ENCODE measurements at regions not wholly inside any gene's neighbourhood (a gene's known extent, or its start where the extent isn't known, plus 50 kb on each side); places are given as distances from the start of the nearest gene placed in this dataset.

GRCh38 chr19:30152510-30153291 lies 210.7 kb downstream of the URI1 start:
- TF ChIP-seq POLR2A (IDR thresholded peaks at IDR 0.05) (no peak), CTCF (IDR thresholded peaks at IDR 0.05) (no peak)

Data from body of pancreas (tissue), 4 donors.